ENCODE measurements at regions not wholly inside any gene's neighbourhood (a gene's known extent, or its start where the extent isn't known, plus 50 kb on each side); places are given as distances from the start of the nearest gene placed in this dataset.
"Not testable (repeated sequence)": the region's sequence is repeated elsewhere in the genome, so short reads cannot be mapped to it uniquely, and the experiment has no call there.

DNA sequence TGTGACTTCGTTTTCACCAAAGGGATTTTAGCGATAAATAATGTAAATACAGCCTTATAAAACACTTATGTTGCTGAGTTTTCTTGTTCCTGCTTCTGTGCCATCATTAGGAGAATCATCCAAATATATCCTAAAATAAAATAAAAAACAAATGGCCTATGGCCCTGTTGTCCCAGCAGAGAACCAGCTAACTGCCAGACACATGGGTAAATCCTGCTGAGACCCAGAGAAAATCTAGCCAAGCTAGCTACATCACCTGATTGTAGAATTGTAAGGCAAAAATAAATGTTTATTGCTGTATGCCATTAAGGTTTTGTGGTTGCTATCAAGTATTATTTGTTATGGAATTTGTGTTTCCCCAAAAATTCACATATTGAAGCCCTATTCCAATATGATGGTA lies 631.2 kb upstream of the SYNCRIP start:
- DNase-seq (ENCODE audit: low read depth in 2 of 2) = no peak

DNA sequence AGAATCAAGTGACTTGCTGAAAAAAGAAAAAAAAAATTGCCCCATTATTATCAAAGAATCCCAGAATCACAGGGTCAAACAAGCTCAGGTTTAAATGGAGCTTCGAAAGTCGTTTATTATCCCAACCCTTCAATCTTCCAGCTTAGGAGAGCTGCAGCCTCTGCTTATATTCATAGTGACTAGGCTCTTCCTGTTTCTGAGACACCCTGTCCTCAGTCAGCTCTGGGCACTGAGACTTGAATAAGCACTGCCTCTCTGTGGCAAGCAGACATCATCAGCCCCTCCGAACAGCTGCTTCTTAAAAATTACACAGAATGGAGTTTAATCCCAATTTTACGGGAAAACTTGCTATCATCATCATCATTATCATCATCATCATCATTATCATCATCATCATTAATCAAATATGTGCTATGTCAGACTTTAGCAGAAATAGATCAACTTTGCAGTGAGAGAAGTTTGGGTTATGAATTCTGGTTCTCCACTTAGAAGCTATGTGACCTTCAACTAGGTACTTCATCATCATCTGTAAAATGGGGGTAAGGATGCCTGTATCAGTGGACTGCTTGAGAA lies 614.0 kb upstream of the SYNCRIP start:
- no peak for DNase-seq (ENCODE audit: low read depth in 2 of 2)

DNA sequence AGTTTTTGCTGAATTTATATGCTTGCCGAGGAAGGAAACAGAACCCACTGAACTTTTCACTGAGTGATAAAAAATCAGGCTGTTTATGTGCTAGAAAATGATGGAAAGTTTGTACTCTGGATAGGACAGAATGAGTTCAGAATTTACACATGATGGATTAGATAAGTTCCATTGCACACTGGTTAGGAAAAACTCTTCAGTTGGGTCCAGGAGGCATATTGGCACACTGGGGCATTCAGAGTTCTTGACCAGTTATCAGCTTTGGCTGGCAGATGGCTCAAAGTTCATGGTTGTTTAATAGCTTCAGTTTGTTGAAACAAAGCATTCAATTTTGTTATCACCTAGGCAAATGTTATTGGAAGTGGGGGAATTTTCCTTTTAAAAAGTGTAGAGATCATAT lies 613.3 kb upstream of the SYNCRIP start:
- no peak for DNase-seq (ENCODE audit: low read depth in 2 of 2)

- DNase-seq (ENCODE audit: low read depth in 2 of 2) = no peak
Observed at GRCh38 chr6:86251106-86251505, 608.4 kb upstream of the SYNCRIP start.

DNA sequence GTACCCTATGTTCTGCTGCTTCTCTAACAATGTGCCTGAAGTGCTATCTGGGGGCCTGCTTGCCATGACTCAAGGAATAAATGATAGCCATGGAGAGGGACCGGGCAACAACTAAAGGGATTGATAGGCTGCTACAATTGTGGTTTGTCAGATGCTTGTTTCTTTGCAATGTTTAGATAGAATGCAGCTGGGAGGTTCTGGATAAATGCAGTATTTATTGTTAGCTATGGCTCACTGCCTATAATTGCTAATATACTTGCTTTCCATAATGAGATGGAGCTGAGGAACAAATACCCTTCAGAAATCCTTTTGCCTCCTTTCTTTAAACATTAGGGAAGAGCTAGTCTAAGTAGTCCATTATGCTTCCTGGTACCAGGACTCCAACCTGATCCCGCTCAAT lies 575.2 kb upstream of the SYNCRIP start:
- no peak for DNase-seq (ENCODE audit: low read depth in 2 of 2)

DNA sequence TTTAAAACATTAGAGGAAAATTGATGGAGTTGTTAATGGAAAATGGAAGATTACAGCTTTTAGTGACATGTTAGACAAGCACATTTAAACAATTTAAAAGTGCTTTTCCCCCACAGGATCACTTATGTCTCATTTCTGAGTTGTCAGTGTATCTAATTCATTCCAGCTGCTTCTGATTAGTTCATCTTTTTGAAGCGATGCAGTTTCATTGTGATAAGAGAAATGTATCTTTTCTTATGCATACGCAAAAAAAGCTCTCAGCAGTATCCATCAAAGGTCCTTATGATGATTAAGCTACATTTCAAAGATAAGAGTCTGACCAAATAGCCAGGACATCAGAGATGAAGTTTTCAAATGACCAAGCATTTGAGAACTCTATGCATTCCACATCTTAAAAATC lies 572.6 kb upstream of the SYNCRIP start:
- no peak for DNase-seq (ENCODE audit: low read depth in 2 of 2)

DNA sequence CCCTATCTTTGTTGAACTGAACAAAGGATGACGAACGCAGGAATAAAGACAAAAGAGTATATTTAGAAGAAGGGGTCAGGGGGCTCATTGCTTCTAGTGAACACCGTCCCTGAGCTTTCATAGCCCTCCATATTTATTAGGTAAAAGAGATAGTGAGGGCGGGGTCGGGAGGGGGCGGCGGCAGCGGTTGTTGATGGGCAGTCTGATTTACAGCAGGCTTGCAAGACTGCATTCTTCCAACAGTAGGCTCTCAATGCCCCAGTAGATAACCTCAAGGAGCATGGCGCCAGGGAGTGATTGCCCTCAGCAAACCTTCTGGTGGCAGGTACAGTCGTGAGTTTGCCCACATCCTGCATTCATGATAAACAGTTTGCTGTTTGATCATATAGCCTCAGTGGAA lies 563.3 kb upstream of the SYNCRIP start:
- no peak for DNase-seq (ENCODE audit: low read depth in 2 of 2)

DNA sequence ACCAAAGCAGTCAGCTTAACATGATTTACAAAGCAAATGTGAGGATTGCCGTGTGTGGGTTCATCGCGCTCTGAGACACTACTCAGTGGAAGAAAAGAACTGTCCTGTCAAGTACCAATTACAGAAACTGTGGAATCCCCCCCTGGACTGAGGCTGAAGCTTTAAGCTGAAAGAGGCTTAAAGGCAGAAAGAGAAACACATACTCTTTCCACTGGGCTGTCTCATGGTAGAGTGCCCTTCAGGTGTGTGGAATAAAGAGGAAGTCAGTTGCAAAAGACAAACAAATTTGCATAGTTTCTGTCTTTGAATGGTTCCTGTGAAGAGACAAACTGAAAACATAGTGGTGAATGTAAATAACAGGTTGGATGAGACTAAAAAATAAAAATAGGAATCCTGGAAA lies 560.4 kb upstream of the SYNCRIP start:
- DNase-seq (ENCODE audit: low read depth in 2 of 2) = no peak

GRCh38 chr6:86193821-86194220 lies 551.1 kb upstream of the SYNCRIP start:
- DNase-seq (ENCODE audit: low read depth in 2 of 2) = no peak

DNA sequence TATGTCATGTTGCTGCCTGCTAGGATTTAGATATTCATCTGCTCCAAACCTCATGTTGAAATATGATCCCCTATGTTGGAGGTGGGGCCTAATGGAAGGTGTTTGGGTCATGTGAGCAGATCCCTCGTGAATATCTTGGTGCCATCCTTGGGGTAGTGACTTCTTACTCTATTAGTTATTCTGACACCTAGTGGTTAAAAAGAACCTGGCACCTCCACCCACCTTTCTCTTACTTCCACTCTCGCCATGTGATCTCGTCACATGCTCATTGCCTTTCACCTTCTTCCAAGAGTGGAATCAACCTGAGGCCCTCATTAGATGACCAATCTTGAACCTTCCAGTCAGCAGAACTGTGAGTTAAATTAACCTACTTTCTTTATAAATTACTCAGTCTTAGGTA lies 549.4 kb upstream of the SYNCRIP start:
- DNase-seq (ENCODE audit: low read depth in 2 of 2) = peak in 1 of 2 donors; percentile 12

DNA sequence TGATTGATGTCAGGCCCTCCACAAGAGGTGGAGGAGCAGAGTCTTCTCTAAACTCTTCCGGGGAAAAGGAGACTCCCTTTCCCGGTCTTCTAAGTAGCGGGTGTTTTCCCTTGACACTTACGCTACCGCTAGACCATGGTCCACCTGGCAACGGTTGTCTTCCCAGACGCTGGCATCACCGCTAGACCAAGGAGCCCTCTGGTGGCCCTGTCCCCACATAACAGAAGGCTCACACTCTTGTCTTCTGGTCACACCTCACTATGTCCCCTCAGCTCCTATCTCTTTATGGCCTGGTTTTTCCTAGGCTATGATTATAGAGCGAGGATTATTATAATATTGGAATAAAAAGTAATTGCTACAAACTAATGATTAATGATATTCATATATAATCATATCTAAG lies 532.5 kb upstream of the SYNCRIP start:
- DNase-seq (ENCODE audit: low read depth in 2 of 2) = not testable (repeated sequence)

GRCh38 chr6:86154852-86155251 lies 512.2 kb upstream of the SYNCRIP start:
- DNase-seq (ENCODE audit: low read depth in 2 of 2) = no peak

DNA sequence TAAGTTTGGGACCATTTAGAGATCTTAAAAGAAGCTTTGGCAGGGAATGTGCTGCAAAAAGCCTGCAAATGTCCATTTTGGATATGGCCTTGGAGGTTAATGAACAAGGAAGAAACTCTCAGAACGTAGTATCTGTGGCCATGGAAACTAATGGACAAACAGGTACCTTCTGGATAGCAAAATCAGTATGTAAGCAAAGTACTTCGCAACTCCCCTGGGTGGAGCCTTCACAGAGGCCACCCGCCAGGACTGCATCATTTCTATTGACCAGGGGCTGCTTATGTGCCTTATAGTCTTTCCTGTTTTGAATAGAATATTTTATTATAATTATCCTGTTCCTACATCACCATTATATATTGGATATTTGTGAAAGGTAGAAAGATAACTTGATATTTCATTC lies 510.8 kb upstream of the SYNCRIP start:
- no peak for DNase-seq (ENCODE audit: low read depth in 2 of 2)

DNA sequence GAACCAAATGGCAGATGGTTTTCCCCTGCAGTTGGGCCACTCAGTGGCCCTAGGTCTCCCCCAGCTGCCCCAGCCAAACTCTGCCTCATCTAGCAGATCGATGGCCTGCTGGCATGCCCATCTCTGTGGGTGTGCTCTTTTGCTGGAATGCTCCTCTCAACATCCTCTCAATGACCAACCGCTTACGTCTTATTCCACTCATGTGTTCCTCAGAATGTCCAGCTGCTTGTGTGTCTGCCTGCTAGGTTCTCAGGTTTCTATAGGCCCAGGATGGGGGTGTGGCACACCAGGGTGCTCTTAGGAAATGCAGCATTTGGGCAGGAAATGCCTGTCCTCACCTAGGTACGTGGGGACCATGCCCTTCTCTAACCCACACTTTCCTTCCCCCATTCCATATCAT lies 509.9 kb upstream of the SYNCRIP start:
- no peak for DNase-seq (ENCODE audit: low read depth in 2 of 2)

DNA sequence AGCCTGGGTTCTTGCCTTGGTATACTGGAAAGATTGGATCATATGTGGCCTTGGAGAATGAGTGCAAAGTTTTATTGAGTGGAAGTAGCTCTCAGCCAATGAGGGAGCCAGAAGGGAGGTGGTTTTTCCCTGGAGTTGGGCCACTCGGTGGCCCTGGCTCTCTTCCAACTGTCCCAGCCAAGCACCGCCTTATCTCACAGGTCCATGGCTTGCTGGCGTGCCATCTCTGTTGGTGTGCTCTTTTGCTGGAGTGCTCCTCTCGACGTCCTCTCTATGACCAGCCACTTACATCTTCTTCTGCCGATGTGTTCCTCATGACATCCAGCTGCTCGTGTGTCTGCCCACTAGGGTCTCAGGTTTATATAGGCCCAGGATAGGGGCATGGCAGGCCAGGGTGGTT lies 505.9 kb upstream of the SYNCRIP start:
- DNase-seq (ENCODE audit: low read depth in 2 of 2) = no peak

DNA sequence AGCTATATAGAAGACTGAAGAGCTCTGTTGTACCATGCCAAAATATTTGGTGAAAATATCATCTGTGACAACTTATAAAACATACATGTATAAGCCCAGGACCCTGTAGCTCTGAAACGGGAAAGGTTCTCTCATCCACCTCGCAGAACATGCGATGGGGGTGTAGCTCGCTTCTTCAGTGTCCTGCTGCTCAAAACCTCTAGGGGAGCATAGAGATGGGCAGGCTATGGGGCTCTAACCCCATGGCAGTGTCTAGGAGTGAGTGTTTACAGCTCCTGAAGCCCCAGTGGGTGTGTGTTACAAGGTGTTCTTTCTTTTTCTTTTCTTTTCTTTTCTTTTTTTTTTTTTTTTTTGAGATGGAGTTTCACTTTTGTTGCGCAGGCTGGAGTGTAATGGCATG lies 505.2 kb upstream of the SYNCRIP start:
- no peak for DNase-seq (ENCODE audit: low read depth in 2 of 2)

- no peak for DNase-seq (ENCODE audit: low read depth in 2 of 2)
Observed at GRCh38 chr6:86147311-86147710, 504.6 kb upstream of the SYNCRIP start.

DNA sequence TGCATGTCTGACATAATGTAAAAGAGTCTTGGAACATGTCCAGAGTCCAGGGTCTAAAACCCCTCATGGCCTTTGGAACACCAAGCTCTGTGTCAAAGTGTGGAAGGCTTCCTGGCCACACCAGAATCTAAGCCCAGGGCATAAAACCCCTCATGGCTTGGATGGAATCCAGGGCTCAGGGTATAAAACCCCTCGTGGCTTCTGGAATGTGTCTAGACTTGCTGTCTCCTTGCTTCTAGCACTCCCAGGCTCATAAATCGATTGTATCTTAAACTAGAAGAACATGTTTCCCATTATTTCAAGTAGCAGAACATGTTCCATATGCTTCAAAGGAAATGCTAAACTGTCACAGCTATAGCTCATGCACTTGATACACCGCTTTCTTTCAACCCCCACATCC lies 504.1 kb upstream of the SYNCRIP start:
- DNase-seq (ENCODE audit: low read depth in 2 of 2) = not testable (repeated sequence)

- DNase-seq (ENCODE audit: low read depth in 2 of 2) = no peak
Observed at GRCh38 chr6:86142326-86142725, 499.6 kb upstream of the SYNCRIP start.

DNA sequence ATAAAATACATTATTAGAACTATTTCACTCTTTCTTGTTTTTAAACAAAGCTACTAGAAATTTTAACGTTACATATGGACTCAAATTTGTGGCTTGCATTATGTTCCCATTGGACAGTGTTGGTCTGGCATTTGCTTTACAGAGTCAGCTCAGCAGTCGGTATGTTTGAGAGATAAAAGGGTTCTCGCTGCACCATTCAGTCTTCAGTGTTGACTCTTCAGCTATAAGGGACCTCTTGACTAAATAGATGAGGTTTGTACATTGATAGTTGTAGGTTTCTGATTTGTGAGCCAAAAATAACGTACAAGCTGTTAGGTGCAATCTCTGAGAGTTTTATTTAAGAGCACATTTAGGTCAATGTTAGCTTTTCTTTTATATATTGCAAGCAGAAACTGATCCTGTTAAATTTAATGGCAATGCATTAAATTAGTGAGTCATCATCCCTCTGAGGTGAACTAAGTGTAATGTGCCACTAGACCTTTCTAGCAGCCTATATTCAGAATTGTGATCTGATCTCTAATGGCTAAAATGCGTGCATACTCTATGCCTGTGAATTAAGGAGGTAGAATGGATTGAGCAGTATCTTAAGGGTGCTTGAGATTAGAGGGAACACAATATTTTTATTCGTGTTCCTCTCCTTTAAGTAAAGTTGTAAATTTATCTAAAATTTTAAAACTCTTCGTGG lies 485.6 kb upstream of the SYNCRIP start:
- DNase-seq (ENCODE audit: low read depth in 2 of 2) = no peak

DNA sequence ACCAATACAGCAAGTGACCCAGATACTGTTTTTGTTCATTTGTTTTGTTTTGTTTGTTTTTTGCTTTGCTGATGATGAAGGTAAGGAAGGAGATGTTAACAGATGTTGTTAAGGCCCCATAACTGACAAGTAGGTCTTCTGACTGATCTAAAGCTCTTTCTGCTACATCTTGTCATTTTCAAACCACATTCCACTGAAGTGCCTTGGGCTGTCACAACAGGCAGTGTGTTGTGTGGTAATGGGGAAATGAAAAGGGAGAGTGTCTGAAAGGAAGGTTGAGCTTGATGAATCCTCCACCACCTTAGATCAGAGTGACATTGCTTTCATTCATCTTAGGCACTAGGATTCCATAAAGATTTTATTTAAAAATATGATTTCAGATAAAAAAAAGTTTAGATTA lies 479.4 kb upstream of the SYNCRIP start:
- no peak for DNase-seq (ENCODE audit: low read depth in 2 of 2)

DNA sequence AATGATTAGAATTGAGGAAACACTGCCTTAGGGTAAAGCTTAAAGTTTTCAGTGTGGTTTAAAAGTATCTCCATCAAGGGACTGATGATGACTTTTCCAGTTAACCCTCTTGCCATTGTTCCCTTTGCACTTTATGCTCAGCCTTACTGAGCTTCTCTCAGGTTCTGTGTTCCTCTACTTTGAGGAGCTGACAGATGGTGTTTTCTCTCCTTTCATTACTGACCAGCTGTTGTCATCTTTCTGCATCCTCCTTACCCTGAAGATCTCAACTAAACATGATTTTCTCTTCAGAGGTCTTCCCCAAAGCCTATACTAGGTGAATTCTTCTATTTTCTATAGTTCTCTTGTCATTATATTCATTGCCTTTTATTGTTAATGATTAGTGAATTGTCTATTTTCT lies 475.6 kb upstream of the SYNCRIP start:
- DNase-seq (ENCODE audit: low read depth in 2 of 2) = no peak

DNA sequence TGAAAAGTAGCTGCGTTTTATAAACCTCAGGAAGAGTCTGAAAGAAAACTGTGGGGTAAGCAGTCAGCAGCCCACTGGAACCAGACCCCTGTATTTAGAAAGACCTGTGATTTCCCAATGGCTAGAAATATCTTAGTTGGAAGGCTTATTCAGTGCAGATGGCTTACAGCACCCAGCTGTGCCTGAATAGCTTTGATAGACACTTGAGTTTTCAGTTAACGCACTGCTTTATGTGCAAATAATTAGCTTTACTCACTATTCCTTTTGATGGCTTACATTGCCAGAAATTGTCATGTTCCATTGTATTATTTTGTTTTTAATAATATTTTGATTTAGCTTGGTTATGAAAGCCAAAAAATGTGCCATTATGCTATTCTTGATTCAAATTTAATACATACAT lies 465.3 kb upstream of the SYNCRIP start:
- DNase-seq (ENCODE audit: low read depth in 2 of 2) = no peak

DNA sequence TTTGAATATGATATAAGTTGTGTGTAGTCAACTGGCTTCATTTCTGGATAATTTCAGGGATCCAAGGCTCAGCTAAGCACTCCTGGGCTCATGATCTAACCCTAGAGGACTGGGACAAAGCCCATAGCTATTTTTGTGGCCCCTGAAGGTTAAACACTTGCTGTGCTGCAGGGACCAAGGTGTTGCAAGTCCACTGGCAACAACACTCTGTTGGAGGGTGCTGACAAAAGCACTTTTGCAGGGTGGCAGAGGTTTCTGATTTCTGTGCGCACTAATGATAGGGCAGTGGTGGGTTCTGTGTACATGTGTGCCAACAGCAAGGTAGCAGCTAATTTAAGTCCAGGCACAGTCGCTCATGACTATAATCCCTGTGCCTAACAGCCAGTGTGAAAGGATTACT lies 445.3 kb upstream of the SYNCRIP start:
- no peak for DNase-seq (ENCODE audit: low read depth in 2 of 2)

All from dermis microvascular lymphatic vessel endothelial cell (primary cell).